ENCODE measurements at regions not wholly inside any gene's neighbourhood (a gene's known extent, or its start where the extent isn't known, plus 50 kb on each side); places are given as distances from the start of the nearest gene placed in this dataset.

DNA sequence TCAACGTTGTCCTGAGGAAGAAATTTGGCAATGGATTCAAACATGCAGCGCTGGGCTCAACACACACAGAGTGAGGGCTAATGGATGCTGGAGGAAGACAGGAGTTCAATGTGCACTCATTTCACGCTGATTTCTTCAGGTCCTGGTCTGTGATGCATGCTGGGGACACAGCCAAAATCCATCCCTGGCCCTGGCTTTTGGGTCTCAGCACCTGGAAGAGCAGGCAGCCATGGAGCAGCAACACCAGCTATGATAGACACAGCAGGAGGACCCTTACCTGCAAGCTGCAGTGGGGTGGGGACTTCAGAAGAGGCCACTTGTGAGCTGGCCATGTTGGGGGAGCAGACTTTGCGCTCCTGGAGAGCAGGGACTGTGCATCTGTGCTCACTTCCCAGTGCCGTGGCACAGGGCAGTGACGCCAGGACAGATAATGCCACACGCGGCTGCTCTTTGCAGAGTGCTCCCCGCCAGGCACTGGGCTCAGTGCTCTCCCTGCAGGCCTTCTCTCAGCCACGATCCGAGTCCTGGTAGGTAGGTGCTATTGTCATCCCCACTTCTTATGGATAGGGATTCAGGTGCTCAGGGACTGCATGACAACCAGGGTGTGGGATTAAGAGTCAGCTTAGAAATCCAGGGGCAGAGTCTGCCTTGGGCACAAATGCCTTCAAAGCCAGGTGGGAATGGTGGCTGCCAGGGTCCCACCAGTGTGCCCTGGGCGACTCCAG is 138.8 kb upstream of the UNC5B start:
- no peak for TF ChIP-seq SP2 (tag by site-specific recombination; IDR thresholded peaks at IDR 0.05)
- no peak for TF ChIP-seq KLF10 (tag by site-specific recombination; IDR thresholded peaks at IDR 0.05)
- TF ChIP-seq ZNF76 (tag by site-specific recombination; IDR thresholded peaks at IDR 0.05; ENCODE audit: borderline replicate concordance, low read depth): no peak
- TF ChIP-seq, protein P1, sequence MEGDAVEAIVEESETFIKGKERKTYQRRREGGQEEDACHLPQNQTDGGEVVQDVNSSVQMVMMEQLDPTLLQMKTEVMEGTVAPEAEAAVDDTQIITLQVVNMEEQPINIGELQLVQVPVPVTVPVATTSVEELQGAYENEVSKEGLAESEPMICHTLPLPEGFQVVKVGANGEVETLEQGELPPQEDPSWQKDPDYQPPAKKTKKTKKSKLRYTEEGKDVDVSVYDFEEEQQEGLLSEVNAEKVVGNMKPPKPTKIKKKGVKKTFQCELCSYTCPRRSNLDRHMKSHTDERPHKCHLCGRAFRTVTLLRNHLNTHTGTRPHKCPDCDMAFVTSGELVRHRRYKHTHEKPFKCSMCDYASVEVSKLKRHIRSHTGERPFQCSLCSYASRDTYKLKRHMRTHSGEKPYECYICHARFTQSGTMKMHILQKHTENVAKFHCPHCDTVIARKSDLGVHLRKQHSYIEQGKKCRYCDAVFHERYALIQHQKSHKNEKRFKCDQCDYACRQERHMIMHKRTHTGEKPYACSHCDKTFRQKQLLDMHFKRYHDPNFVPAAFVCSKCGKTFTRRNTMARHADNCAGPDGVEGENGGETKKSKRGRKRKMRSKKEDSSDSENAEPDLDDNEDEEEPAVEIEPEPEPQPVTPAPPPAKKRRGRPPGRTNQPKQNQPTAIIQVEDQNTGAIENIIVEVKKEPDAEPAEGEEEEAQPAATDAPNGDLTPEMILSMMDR (tag by site-specific recombination; IDR thresholded peaks at IDR 0.05): no peak
- TF ChIP-seq ZNF239 (tag by site-specific recombination; IDR thresholded peaks at IDR 0.05): no peak
- no peak for TF ChIP-seq ZNF274 (IDR thresholded peaks at IDR 0.05; ENCODE audit: low read length)
- TF ChIP-seq ZNF274 (tag by site-specific recombination; IDR thresholded peaks at IDR 0.05; ENCODE audit: borderline replicate concordance): no peak
- TF ChIP-seq ZNF529 (tag by site-specific recombination; IDR thresholded peaks at IDR 0.05; ENCODE audit: insufficient replicate concordance): no peak
- TF ChIP-seq ZNF654 (tag by site-specific recombination; IDR thresholded peaks at IDR 0.05; ENCODE audit: low read depth): no peak
- TF ChIP-seq TCF7L2 (IDR thresholded peaks at IDR 0.05; ENCODE audit: borderline replicate concordance, low read depth, low read length): no peak
- no peak for TF ChIP-seq ZNF555 (tag by site-specific recombination; conservative IDR thresholded peaks at IDR 0.05)
- TF ChIP-seq ZNF530 (tag by site-specific recombination; IDR thresholded peaks at IDR 0.05; ENCODE audit: low read depth): no peak
- TF ChIP-seq ZNF121 (tag by site-specific recombination; IDR thresholded peaks at IDR 0.05): no peak
- TF ChIP-seq, protein P2, sequence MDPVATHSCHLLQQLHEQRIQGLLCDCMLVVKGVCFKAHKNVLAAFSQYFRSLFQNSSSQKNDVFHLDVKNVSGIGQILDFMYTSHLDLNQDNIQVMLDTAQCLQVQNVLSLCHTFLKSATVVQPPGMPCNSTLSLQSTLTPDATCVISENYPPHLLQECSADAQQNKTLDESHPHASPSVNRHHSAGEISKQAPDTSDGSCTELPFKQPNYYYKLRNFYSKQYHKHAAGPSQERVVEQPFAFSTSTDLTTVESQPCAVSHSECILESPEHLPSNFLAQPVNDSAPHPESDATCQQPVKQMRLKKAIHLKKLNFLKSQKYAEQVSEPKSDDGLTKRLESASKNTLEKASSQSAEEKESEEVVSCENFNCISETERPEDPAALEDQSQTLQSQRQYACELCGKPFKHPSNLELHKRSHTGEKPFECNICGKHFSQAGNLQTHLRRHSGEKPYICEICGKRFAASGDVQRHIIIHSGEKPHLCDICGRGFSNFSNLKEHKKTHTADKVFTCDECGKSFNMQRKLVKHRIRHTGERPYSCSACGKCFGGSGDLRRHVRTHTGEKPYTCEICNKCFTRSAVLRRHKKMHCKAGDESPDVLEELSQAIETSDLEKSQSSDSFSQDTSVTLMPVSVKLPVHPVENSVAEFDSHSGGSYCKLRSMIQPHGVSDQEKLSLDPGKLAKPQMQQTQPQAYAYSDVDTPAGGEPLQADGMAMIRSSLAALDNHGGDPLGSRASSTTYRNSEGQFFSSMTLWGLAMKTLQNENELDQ (tag by site-specific recombination; IDR thresholded peaks at IDR 0.05; ENCODE audit: low read depth): no peak
- TF ChIP-seq ZNF350 (tag by site-specific recombination; IDR thresholded peaks at IDR 0.05): no peak

Data from HEK293 (cell line).